GM21529 (cell line): ENCODE measurements at regions not wholly inside any gene's neighbourhood (a gene's known extent, or its start where the extent isn't known, plus 50 kb on each side); places are given as distances from the start of the nearest gene placed in this dataset.

Experiments used
- ATAC-seq: cut with Tn5 transposase; IDR thresholded peaks from one replicate; pipeline ENCODE4 v1.9.1; 2021; ENCODE audit not compliant: unreplicated experiment

GRCh38 chr2:215697003-215697402 is 261.1 kb upstream of the FN1 start:
- no peak for ATAC-seq

GRCh38 chr2:215695861-215696260 is 260.0 kb upstream of the FN1 start:
- ATAC-seq, result no peak

- no peak for ATAC-seq
Observed at GRCh38 chr2:215693999-215694580, 258.2 kb upstream of the FN1 start.

GRCh38 chr2:215693193-215693998 is 257.5 kb upstream of the FN1 start:
- no peak for ATAC-seq

GRCh38 chr2:215692387-215693079 is 256.7 kb upstream of the FN1 start:
- ATAC-seq, result no peak

GRCh38 chr2:215691346-215691745 is 255.5 kb upstream of the FN1 start:
- no peak for ATAC-seq

GRCh38 chr2:215687149-215688031 is 251.5 kb upstream of the FN1 start:
- no peak for ATAC-seq

GRCh38 chr2:215685238-215685990 is 249.5 kb upstream of the FN1 start:
- no peak for ATAC-seq

GRCh38 chr2:215684448-215685237 is 248.8 kb upstream of the FN1 start:
- no peak for ATAC-seq

GRCh38 chr2:215683295-215683694 is 247.4 kb upstream of the FN1 start:
- no peak for ATAC-seq

- ATAC-seq, result no peak
Observed at GRCh38 chr2:215681799-215682596, 246.1 kb upstream of the FN1 start.

GRCh38 chr2:215680605-215681598 is 245.0 kb upstream of the FN1 start:
- peak; percentile 49 for ATAC-seq

GRCh38 chr2:215678094-215678493 is 242.2 kb upstream of the FN1 start:
- no peak for ATAC-seq

GRCh38 chr2:215677481-215677880 is 241.6 kb upstream of the FN1 start:
- no peak for ATAC-seq

- no peak for ATAC-seq
Observed at GRCh38 chr2:215672406-215672805, 236.5 kb upstream of the FN1 start.

GRCh38 chr2:215671691-215672090 is 235.8 kb upstream of the FN1 start:
- no peak for ATAC-seq

- no peak for ATAC-seq
Observed at GRCh38 chr2:215671244-215671643, 235.4 kb upstream of the FN1 start.

GRCh38 chr2:215670396-215670795 is 234.5 kb upstream of the FN1 start:
- no peak for ATAC-seq
